Right lobe of liver (tissue), 6 donors: ENCODE measurements at regions not wholly inside any gene's neighbourhood (a gene's known extent, or its start where the extent isn't known, plus 50 kb on each side); places are given as distances from the start of the nearest gene placed in this dataset.
"Not testable (repeated sequence)": the region's sequence is repeated elsewhere in the genome, so short reads cannot be mapped to it uniquely, and the experiment has no call there.

Experiments
- ATAC-seq, 4 donors: fragments of 200-7000 bp; cut with Tn5 transposase; one replicate each; pipeline ENCODE4 v1.9.1; 2020; ENCODE audit warnings: mild to moderate bottlenecking in 4 of 4, moderate library complexity in 4 of 4
- DNase-seq, 3 donors: peaks; one replicate each; pipeline ENCODE4 v3.0.0-alpha.2; 2020
- H3K27ac ChIP-seq, 3 donors: fragments of 200-600 bp; one replicate each; pipeline ENCODE4 v1.8.0; 2022
- H3K27me3 ChIP-seq, 2 donors: fragments of 200-600 bp; one replicate each; pipeline ENCODE4 v1.8.0; 2022
- H3K36me3 ChIP-seq, 4 donors: fragments of 200-600 bp; sonication (generic) in 1 of 4; one replicate each; pipeline versions ENCODE4 v1.5.1 to v1.8.0; 2017 to 2022; ENCODE audit warnings: control low read depth in 1 of 4
- H3K4me1 ChIP-seq, 4 donors: fragments of 200-600 bp; sonication (generic) in 1 of 4; one replicate each; pipeline versions ENCODE4 v1.5.1 to v1.8.0; 2017 to 2022; ENCODE audit warnings: control low read depth in 1 of 4
- H3K4me3 ChIP-seq, 3 donors: fragments of 200-600 bp; one replicate each; pipeline ENCODE4 v1.8.0; 2022
- H3K9me3 ChIP-seq, 4 donors: fragments of 200-600 bp; sonication (generic) in 1 of 4; one replicate each; pipeline versions ENCODE4 v1.5.1 to v1.8.0; 2017 to 2022; ENCODE audit warnings: control low read depth in 1 of 4
- CTCF ChIP-seq, 4 donors: fragments of 200-600 bp in 3 of 4; fragments of 450-650 bp in 1 of 4; IDR thresholded peaks; one replicate each; pipeline versions ENCODE4 v1.5.1 to v1.8.0; 2016 to 2022; ENCODE audit warnings: antibody characterized with exemption in 4 of 4, mild to moderate bottlenecking in 2 of 4
- POLR2A ChIP-seq: fragments of 450-650 bp; IDR thresholded peaks from one replicate; pipeline ENCODE4 v1.6.1; 2017; ENCODE audit warnings: antibody characterized with exemption, mild to moderate bottlenecking
- WGBS: methylation state at CpG from one replicate; pipeline ENCODE4 v1.1.6; 2018; ENCODE audit warnings: low coverage, low lambda C conversion rate; ENCODE audit not compliant: insufficient coverage; ENCODE audit errors: missing lambda C conversion rate; 5-methylcytosine and 5-hydroxymethylcytosine counted together
- intact Hi-C, 2 donors: fragments of 100-400 bp; cut with DNase I; formaldehyde crosslinking; loops; one replicate each; pipeline versions ENCODE4 v1.11.2 to v1.14.1; 2022
- donor health status: DM: no; HTN: yes; CAD: no.
- donor health status: DM: no; HTN: no; CAD: no.
- donor health status: DM: no; HTN: no; CAD: no.
- donor health status: DM: no; HTN: yes; CAD: no.
- donor health status: DM: no; HTN: yes; CAD: no.

- intact Hi-C loops, result no loop called here
- Histone ChIP-seq H3K4me3 (no peak overlapping the region), H3K27ac (no peak overlapping the region), H3K36me3 (no peaks in the 10 kb centered on the region), H3K9me3 (no peaks in the 10 kb centered on the region), H3K4me1 (no peaks in the 10 kb centered on the region), H3K27me3 (no peaks in the 10 kb centered on the region)
- TF ChIP-seq CTCF (IDR thresholded peaks at IDR 0.05), result no peak
- no peak for TF ChIP-seq POLR2A
- DNase-seq (no peak), ATAC-seq (no peak)
Measured at GRCh38 chr13:38239874-38240273, 109.8 kb upstream of the UFM1 start.

GRCh38 chr13:38228322-38228721, 121.3 kb upstream of the UFM1 start:
- no peak overlapping the region for H3K27ac ChIP-seq
- WGBS, result 26% methylated on average over 2 of the region's 2 CpGs
- no peak overlapping the region for H3K4me3 ChIP-seq
- no peaks in the 10 kb centered on the region for H3K4me1 ChIP-seq
- no peaks in the 10 kb centered on the region for H3K36me3 ChIP-seq
- DNase-seq (no peak), ATAC-seq (no peak)
- H3K9me3 ChIP-seq, result no peaks in the 10 kb centered on the region
- intact Hi-C loops, result no loop called here
- no peak for TF ChIP-seq POLR2A
- no peak for TF ChIP-seq CTCF (IDR thresholded peaks at IDR 0.05)
- no peaks in the 10 kb centered on the region for H3K27me3 ChIP-seq

- H3K4me3 ChIP-seq, result no peak overlapping the region
- ATAC-seq (no peak), DNase-seq (no peak)
- H3K36me3 ChIP-seq, result no peaks in the 10 kb centered on the region
- H3K27me3 ChIP-seq, result no peaks in the 10 kb centered on the region
- TF ChIP-seq CTCF (IDR thresholded peaks at IDR 0.05) (no peak), POLR2A (no peak)
- H3K4me1 ChIP-seq, result no peaks in the 10 kb centered on the region
- no peaks in the 10 kb centered on the region for H3K9me3 ChIP-seq
- intact Hi-C loops, result no loop called here
- no peak overlapping the region for H3K27ac ChIP-seq
Measured at GRCh38 chr13:38226496-38226895, 123.2 kb upstream of the UFM1 start.

- 63% methylated on average over 1 of the region's 1 CpG for WGBS
- Histone ChIP-seq H3K36me3 (no peaks in the 10 kb centered on the region), H3K9me3 (no peaks in the 10 kb centered on the region), H3K27me3 (no peaks in the 10 kb centered on the region), H3K27ac (no peak overlapping the region), H3K4me1 (no peaks in the 10 kb centered on the region), H3K4me3 (no peak overlapping the region)
- ATAC-seq (no peak), DNase-seq (no peak)
- TF ChIP-seq POLR2A (no peak), CTCF (IDR thresholded peaks at IDR 0.05) (no peak)
- intact Hi-C loops, result no loop called here
Measured at GRCh38 chr13:38223089-38223488, 126.6 kb upstream of the UFM1 start.

DNA sequence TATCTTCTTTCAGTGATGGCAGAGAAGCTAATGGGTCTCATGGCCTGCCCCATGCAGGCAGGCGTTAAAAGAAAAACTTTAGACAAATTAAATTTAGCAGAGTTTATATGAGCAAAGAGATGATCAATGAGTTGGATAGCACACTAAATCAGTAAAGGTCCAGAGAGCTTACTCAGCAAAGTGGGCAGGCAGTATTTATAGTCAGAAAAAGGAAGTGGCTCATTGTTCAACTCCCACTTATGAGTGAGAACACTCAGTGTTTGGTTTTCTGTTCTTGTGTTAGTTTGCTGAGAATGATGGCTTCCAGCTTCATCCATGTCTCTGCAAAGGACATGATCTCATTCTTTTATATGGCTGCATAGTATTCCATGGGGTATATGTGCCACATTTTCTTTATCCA, 128.5 kb upstream of the UFM1 start:
- H3K27ac ChIP-seq, intact Hi-C loops, H3K27me3 ChIP-seq, H3K9me3 ChIP-seq, H3K36me3 ChIP-seq, DNase-seq, H3K4me1 ChIP-seq, H3K4me3 ChIP-seq, ATAC-seq: not testable (repeated sequence)
- 90% methylated on average over 1 of the region's 1 CpG for WGBS
